Esophagus muscularis mucosa (tissue), 3 donors: ENCODE measurements at regions not wholly inside any gene's neighbourhood (a gene's known extent, or its start where the extent isn't known, plus 50 kb on each side); places are given as distances from the start of the nearest gene placed in this dataset.

Source experiments
- POLR2A ChIP-seq: fragments of 450-650 bp; IDR thresholded peaks from one replicate; pipeline ENCODE4 v1.6.1; 2017; ENCODE audit warnings: antibody characterized with exemption, moderate library complexity, mild to moderate bottlenecking, low read depth
- POLR2AphosphoS5 ChIP-seq, 2 donors: sonication (generic); formaldehyde crosslinking; IDR thresholded peaks; one replicate each; pipeline ENCODE4 v1.6.1; 2017; ENCODE audit warnings: antibody characterized with exemption in 2 of 2
- TF ChIP-seq, protein P1 (sequence below), 3 experiments: fragments of 200-600 bp in 2 of 3; fragments of 450-650 bp in 1 of 3; sonication (generic) in 2 of 3; IDR thresholded peaks; one replicate each; pipeline ENCODE4 v1.5.1; 2017 to 2019; ENCODE audit warnings: antibody characterized with exemption in 3 of 3, mild to moderate bottlenecking in 2 of 3, moderate library complexity in 1 of 3

- TF ChIP-seq, protein P1, sequence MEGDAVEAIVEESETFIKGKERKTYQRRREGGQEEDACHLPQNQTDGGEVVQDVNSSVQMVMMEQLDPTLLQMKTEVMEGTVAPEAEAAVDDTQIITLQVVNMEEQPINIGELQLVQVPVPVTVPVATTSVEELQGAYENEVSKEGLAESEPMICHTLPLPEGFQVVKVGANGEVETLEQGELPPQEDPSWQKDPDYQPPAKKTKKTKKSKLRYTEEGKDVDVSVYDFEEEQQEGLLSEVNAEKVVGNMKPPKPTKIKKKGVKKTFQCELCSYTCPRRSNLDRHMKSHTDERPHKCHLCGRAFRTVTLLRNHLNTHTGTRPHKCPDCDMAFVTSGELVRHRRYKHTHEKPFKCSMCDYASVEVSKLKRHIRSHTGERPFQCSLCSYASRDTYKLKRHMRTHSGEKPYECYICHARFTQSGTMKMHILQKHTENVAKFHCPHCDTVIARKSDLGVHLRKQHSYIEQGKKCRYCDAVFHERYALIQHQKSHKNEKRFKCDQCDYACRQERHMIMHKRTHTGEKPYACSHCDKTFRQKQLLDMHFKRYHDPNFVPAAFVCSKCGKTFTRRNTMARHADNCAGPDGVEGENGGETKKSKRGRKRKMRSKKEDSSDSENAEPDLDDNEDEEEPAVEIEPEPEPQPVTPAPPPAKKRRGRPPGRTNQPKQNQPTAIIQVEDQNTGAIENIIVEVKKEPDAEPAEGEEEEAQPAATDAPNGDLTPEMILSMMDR (IDR thresholded peaks at IDR 0.05): no peak
- TF ChIP-seq POLR2AphosphoS5 (IDR thresholded peaks at IDR 0.05) (no peak), POLR2A (no peak)
Measured at GRCh38 chr5:163889369-163889768, 383.9 kb downstream of the MAT2B start.
